Fibroblast of peridontal ligament (primary cell): ENCODE measurements at regions not wholly inside any gene's neighbourhood (a gene's known extent, or its start where the extent isn't known, plus 50 kb on each side); places are given as distances from the start of the nearest gene placed in this dataset.
A peak's percentile ranks its signal among the peaks of the same experiment; 100 is the strongest.

Experiments used
- DNase-seq: peaks from one replicate; pipeline ENCODE4 v3.0.0-alpha.2; 2010; ENCODE audit errors: extremely low read depth

DNA sequence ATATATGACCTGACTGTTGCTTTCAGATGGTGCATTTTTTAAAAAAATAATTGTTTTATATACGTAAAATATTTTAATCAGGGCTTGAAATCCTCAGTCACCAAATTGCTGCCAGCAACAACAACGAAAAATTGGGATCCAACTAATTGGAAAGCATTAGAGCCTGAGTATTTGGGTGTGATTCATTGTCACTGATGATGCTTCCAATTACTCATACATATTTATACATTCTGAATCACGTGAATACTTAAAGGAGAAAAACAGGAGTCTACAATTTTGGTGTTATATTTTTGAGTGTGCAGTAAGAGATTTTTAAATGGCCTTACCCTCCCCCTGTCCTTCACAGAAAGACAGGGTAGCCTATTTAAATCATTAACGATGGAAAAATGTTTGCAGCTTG, 765.6 kb upstream of the TENM3 start:
- no peak for DNase-seq

- no peak for DNase-seq
Measured at GRCh38 chr4:181478656-181479055, 764.5 kb upstream of the TENM3 start.

DNA sequence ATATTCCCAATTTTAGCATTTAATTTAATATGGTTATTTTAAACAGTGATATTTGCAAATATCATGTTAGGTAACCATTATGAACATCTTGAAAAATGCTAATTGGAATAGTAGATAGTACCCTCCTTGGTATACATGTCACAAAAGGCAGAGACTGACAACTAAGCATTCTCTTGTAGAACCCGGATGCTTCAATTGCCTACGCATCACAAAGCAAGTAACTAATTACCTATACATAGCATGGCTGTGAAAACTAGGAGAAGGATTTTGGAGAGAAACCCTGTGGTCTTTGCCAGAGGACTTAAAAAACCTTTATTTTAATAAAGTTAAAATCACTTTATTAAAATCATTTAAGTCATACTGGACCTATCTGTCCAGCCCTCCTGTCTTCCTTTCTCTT, 764.1 kb upstream of the TENM3 start:
- DNase-seq: no peak

GRCh38 chr4:181484396-181484795, 758.8 kb upstream of the TENM3 start:
- DNase-seq: no peak

DNA sequence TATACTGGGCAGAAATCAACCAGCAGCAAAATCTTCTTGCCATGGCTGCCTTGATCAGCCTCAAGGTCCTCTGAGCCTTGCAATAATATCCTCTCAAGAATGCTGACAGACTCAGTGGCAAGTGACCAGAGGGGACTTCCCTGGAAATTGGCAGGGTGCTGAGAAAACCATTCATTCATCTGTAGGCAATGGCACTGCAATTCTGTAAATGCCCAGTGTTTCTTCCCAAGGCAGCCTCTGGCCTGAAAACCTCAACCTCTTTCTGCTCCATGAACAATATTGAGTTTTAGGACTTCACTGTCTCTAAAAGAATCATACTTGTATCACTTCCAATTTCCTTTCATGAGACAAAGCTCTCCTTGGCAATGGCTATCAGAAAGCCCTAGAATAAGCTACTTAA, 754.3 kb upstream of the TENM3 start:
- DNase-seq: no peak

DNA sequence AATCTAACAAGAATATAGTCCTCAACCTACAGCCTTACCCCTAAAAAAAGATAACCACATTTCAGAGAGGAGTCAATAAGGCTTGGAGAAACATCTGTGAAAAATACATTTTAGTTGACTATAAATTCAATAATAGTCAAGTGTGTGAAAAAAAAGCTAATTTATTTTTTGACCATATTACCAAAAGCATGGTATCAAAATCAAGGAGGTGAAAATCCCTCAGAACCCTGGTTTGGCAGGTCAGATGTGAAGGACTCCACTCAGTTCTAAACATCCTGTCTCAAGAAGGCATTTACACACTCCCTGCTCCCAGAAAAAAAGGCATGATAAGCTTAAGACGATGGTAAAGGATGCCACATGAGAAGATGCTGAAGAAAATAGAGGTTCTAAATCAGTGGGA, 745.1 kb upstream of the TENM3 start:
- DNase-seq: no peak

GRCh38 chr4:181502611-181503010, 740.6 kb upstream of the TENM3 start:
- no peak for DNase-seq

DNA sequence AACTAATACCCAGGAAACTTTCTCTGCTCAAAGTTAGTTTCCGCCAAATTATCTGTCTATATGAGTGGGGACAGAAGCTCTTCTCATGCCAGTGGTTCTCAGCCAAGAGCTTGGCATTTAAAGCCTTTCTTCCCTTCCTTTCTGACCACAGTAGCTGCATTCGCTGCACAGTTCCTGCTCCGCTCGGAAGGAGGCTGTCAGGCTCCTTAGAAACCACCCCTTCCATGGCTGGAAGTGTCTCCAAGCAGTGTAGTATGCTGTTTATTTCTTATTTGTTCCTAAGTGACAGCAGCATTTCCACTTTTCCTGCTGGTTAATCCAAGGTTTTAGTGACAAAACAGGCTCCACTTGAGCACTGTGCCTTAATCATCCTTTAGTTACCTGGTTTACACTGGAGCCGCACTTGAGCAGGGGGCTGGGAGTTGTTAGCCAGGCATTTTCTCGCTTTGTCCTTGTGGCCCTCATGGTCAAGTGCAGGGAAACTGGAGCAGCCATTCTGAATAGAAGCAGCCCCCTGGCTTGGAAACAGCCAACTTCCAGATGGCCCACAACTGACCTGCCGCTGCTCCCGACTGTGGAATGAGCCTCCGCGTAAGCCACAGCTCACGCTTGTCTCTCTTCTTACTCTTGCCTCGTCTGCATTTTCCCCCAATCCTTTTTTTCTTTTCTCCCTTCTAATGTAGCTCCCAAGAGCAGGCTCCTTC, 739.4 kb upstream of the TENM3 start:
- no peak for DNase-seq

DNA sequence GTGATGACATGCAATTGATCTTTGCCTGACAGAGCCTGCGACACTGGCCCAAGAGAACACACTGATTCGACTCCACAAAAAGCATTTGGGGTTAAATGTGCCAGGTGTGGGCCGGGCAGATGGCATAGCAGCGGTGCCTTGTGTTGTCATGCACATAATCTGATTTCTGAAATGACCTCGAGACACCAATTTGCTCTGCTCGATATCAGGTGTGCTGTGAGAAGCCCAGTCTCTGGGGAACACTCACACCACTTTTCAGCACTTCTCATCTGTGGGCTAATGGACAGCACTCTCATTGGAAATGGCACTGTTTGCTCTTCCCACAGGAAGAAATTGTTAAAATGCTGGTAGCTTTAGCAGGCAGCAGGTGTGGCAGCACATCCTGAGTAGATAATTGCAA, 738.3 kb upstream of the TENM3 start:
- no peak for DNase-seq

DNA sequence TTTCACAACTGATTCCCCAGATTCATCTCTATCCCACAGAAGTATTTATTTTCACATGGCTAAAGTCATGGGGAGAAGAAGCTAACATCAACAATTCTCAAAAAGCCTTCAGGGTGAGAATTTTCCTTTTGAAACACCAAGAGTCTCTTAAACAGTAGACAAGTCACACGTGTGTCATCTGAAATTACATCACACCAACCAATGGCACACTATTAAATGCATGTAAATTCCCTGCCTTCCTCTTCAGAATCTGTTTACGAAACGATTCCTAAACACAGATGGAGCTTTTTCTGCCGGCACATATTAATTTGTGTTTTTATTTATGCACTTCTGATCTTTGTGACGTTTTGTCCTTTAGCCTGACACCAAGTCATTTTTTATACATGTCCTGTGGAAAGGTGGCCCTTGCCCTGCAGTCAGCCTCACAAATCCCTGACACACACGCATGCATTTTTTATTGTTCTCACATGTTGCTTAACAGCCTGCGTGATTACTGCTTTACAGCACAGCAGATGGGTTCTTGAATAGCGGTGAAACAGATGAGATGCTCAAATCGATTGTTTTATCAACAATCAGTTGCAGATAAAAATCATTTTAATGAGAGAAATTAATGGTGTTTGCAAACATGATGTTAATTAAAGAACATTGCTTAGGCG, 735.9 kb upstream of the TENM3 start:
- DNase-seq: no peak

DNA sequence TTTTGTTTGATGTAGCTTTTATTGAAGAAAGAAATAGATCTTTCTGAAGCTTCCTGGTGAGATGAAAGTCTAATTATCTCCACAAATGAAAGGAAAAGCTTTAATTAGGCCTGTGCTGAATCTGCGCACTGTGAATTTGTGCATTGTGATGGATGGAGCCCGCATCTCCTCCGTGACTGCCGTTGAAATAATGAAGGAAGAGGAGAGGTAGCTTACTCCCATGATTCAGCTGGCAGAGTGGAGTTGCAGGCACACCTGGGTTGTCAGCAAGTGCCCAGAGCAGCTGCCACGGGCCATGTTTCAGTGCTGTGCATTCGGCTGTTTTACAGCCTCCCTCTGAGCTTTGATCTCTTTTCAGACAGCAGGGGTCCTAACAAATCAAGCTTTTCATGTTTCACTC, 735.3 kb upstream of the TENM3 start:
- DNase-seq: no peak

- no peak for DNase-seq
Measured at GRCh38 chr4:181508601-181509000, 734.6 kb upstream of the TENM3 start.

DNA sequence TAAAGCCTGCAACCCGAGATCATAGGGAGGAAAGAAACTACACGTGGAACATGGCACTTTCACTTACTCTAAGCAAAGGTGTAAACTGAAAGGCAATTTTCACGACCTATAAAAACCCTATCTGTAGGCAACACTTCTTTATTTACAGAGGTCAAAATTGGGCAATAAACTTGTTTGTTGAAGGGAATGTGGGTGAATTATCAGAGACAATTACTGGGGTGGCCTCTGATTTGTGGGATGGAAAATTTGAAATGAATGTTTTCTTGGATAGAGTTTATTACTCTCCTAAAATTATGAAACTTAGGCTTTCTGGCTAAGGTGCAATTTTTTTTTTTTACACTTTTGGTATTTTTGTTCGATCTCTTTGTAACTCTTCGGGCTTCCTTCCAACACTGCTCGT, 734.1 kb upstream of the TENM3 start:
- DNase-seq: no peak

- DNase-seq: peak; percentile 62
Measured at GRCh38 chr4:181517491-181517890, 725.7 kb upstream of the TENM3 start.

DNA sequence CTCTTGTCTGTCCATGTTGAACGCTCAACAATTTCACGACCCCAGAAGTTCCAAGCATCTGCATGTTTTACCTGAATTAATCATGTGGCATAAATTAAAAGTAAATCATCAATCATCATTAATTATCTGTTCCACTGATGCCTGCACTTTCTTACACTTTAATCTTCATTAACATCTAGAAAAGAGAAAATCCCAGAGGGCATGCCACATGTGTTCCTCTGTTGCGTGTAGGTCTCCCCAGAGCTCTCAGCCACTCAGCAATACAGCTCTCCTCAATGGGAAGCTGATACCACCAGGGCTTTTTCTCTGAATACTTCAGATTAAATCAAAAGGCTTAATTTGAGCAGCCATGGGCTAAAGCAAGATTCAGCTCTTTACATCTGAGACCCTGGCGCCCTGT, 722.4 kb upstream of the TENM3 start:
- DNase-seq: no peak

GRCh38 chr4:181523973-181524372, 719.2 kb upstream of the TENM3 start:
- DNase-seq: no peak

DNA sequence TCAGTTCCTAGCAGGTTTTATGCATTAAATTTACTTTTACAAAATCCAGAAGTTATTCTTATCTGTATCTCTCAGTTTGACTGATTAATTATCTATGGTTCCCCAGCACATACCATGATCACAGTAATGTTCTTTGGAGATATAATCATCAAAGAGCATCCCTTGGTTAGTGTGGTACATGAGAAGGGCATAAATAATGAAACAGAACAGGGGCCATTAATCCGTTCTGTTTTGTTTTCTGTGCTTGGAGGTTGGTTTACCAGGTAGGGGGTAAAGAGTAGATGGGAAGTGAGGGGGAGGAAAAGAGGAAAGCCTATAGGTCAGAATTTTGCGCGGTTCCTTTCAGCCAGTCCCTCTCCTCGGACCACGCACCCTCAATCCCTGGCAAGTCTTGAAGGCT, 718.7 kb upstream of the TENM3 start:
- DNase-seq: no peak

DNA sequence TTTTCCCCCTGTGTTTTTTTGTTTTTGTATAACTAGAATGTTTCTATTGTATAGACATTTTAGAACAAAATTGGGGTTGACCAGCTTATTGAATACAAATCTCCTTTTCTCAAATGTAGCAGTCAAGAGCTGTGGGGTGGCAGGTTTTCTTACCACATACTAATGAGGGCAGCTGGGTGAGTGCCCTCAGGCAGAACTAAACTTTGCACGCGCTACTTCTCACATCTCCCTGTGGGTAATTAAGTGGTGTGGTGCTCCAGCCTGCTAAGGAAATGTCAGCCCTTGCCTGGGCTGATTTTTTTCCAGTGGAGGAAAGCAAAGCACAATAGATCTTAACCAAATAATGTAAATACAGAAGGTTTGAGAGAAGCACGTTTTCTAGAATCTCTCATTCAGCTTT, 717.6 kb upstream of the TENM3 start:
- DNase-seq: no peak

DNA sequence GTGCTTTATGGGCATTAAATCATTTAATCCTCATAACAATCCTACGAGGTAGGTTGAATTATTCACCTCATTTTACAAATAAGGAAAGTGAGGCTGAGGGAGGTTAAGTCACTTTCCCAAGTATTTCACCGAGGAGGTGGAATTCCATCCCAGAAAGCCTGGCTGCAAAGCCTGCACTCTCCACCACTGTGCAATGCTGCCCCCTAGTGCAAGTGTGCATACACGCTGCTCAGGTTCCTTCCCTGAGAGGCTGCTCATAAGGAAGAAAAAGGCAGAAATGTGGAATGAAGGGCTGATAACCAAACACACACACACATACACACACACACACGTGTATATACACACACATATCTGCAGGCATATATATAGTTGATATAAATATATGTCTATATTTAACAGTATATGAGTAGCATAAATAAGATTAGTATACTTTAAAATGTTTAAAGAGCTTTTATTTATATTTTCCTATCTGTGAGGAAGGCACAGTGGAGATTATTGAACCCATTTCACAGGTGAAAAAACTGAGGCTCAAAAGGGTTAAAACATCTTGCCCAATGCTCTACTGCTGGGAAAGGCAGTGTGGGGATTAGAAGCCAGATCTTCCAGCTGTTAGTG, 714.5 kb upstream of the TENM3 start:
- peak; percentile 79 for DNase-seq

GRCh38 chr4:181529537-181529936, 713.7 kb upstream of the TENM3 start:
- DNase-seq: no peak

DNA sequence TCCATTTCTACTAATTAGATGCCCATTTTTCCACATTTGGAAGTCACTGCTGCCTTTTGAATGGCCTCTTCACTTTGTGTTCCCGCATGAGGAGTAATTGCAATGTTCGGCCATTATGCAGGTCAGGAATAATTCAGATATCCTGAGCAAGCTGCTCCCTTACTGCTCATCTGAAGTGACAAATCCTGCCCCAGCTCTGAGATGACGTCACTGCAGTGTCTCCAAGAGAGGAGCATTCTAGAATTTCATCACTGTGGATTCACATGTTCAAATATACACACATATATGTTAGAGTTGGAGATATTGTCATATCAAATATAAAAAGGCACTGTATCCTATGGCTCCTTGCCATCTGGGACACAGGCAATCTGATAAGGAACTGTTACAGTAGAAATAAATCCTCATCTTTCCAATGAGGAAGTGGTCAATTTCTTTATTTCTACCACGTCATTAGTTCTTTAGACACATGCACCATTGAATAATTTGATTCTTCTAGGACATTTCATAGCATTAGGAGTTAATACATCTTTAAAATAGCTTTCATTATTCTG, 706.9 kb upstream of the TENM3 start:
- no peak for DNase-seq

GRCh38 chr4:181536811-181537434, 706.3 kb upstream of the TENM3 start:
- DNase-seq: peak; percentile 29

- DNase-seq: no peak
Measured at GRCh38 chr4:181538431-181538830, 704.8 kb upstream of the TENM3 start.
